ENCODE measurements at regions not wholly inside any gene's neighbourhood (a gene's known extent, or its start where the extent isn't known, plus 50 kb on each side); places are given as distances from the start of the nearest gene placed in this dataset.
"Not testable (repeated sequence)": the region's sequence is repeated elsewhere in the genome, so short reads cannot be mapped to it uniquely, and the experiment has no call there.

- TF ChIP-seq, protein P1, sequence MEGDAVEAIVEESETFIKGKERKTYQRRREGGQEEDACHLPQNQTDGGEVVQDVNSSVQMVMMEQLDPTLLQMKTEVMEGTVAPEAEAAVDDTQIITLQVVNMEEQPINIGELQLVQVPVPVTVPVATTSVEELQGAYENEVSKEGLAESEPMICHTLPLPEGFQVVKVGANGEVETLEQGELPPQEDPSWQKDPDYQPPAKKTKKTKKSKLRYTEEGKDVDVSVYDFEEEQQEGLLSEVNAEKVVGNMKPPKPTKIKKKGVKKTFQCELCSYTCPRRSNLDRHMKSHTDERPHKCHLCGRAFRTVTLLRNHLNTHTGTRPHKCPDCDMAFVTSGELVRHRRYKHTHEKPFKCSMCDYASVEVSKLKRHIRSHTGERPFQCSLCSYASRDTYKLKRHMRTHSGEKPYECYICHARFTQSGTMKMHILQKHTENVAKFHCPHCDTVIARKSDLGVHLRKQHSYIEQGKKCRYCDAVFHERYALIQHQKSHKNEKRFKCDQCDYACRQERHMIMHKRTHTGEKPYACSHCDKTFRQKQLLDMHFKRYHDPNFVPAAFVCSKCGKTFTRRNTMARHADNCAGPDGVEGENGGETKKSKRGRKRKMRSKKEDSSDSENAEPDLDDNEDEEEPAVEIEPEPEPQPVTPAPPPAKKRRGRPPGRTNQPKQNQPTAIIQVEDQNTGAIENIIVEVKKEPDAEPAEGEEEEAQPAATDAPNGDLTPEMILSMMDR (IDR thresholded peaks at IDR 0.05; ENCODE audit: low read depth, low read length, missing control alignments) = no peak
- no peak overlapping the region for H3K4me3 ChIP-seq (ENCODE audit: low read depth, low read length)
- in situ Hi-C loops (cut with HindIII; ENCODE audit: low sequenced_read_pairs) = no loop called here
- DNase-seq (ENCODE audit: low read depth) = no peak
Observed at GRCh38 chr12:79997096-79997791, 62.3 kb upstream of the PPP1R12A start.

- in situ Hi-C loops (cut with HindIII; ENCODE audit: low sequenced_read_pairs); DNase-seq (ENCODE audit: low read depth); H3K4me3 ChIP-seq (ENCODE audit: low read depth, low read length): not testable (repeated sequence)
Observed at GRCh38 chr12:79995385-79996084, 60.6 kb upstream of the PPP1R12A start.

GRCh38 chr12:79993106-79993862 lies 58.4 kb upstream of the PPP1R12A start:
- DNase-seq (ENCODE audit: low read depth) = no peak
- in situ Hi-C loops (cut with HindIII; ENCODE audit: low sequenced_read_pairs) = loop anchor here (5.0 kb wide), 1 partner anchor 34 kb away; no protein-coding TSS in a partner anchor
- TF ChIP-seq, protein P1 (IDR thresholded peaks at IDR 0.05; ENCODE audit: low read depth, low read length, missing control alignments) = no peak
- no peak overlapping the region for H3K4me3 ChIP-seq (ENCODE audit: low read depth, low read length)

DNA sequence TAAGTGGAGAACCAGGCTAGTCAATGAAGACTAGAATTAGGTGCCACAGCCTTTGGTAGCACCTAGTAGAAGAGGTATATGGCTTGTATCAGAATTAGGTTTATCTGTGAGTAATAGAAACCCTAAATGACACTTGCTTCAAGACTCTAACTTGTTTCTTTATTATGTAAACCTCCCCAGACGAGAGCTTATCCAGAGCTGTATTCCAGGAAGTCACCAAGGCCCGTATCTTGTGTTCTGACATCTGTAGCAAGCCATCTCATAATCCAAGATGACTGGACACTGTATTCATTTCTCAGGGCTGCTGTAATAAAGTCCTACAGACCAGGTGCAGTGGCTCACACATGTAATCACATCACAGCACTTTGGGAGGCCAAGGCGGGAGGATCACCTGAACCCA lies 56.7 kb upstream of the PPP1R12A start:
- no peak for DNase-seq (ENCODE audit: low read depth)
- no peak overlapping the region for H3K4me3 ChIP-seq (ENCODE audit: low read depth, low read length)
- TF ChIP-seq, protein P1 (IDR thresholded peaks at IDR 0.05; ENCODE audit: low read depth, low read length, missing control alignments) = no peak
- in situ Hi-C loops (cut with HindIII; ENCODE audit: low sequenced_read_pairs) = loop anchor here (5.0 kb wide), 1 partner anchor 36 kb away; no protein-coding TSS in a partner anchor

DNA sequence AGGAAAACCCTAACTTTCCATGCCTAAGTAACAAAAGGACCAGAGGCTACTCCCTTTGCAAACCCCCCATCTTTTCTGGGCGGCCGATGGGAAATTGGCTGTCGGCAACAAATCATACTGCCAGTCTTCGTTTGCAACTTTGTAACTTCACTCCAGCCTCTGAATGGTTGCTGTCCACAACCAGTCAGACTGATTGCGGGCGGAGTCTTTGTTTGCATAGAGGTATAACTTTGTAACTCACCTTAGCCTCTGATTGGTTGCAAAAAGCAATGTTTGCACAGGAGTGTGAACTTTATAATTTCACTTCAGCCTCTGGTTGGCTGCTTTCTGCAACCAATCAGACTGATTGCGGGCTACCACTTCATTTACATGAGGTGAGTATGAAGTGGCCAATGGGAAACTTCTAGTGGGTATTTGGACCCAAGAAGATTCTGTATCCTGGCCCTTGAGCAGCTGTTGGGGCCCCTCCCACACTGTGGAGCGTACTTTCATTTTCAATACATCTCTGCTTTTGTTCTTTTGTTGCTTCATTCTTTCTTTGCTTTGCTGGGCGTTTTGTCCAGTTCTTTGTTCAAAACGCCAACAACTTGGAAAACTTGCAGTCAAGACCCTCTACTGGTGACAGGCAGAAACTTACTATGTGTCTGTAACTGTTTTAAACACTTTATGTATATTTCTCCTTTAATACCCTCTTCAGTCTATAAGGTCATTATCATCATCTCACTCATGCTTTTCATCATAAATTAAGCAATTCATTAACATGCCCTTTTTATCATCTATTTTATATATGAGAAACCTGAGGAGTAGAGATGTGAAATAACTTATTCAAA lies 55.8 kb upstream of the PPP1R12A start:
- DNase-seq (ENCODE audit: low read depth) = not testable (repeated sequence)

DNA sequence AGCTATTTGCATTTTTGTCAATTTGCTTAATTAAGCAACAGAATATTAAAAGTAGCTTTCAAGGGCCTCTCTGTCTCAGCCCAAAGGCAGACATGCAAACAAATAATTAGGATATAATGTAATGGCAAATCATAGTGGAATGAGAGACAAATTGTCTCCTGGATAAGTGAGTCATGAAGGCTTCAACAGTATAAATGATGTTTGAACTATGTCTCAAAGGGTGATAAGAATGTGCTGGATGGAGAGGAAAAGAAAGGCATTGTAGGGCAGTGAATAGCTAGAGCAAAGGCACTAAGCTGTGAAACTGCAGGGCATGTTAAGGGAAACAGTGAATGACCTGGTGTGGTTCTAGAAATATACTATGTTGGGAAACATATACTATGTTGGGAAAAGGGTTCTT lies 53.5 kb upstream of the PPP1R12A start:
- H3K4me3 ChIP-seq (ENCODE audit: low read depth, low read length) = no peak overlapping the region
- DNase-seq (ENCODE audit: low read depth) = no peak
- TF ChIP-seq, protein P1 (IDR thresholded peaks at IDR 0.05; ENCODE audit: low read depth, low read length, missing control alignments) = no peak
- in situ Hi-C loops (cut with HindIII; ENCODE audit: low sequenced_read_pairs) = no loop called here

More for the DNA sequence above, 55.8 kb upstream of the PPP1R12A start:
- not testable (repeated sequence) for H3K4me3 ChIP-seq (ENCODE audit: low read depth, low read length)
- in situ Hi-C loops (cut with HindIII; ENCODE audit: low sequenced_read_pairs) = loop anchor here (5.0 kb wide), 1 partner anchor 37 kb away; no protein-coding TSS in a partner anchor

GRCh38 chr12:79987731-79988130 lies 52.8 kb upstream of the PPP1R12A start:
- no peak overlapping the region for H3K4me3 ChIP-seq (ENCODE audit: low read depth, low read length)
- in situ Hi-C loops (cut with HindIII; ENCODE audit: low sequenced_read_pairs) = no loop called here
- DNase-seq (ENCODE audit: low read depth) = no peak
- TF ChIP-seq, protein P1 (IDR thresholded peaks at IDR 0.05; ENCODE audit: low read depth, low read length, missing control alignments) = no peak

Data from astrocyte of the cerebellum (primary cell).